GM23248 (cell line): ENCODE measurements at regions not wholly inside any gene's neighbourhood (a gene's known extent, or its start where the extent isn't known, plus 50 kb on each side); places are given as distances from the start of the nearest gene placed in this dataset.

ENCODE experiments used
- EZH2 ChIP-seq: fragments of 200-600 bp; sonication (generic); IDR thresholded peaks from 2 replicates; pipeline ENCODE4 v1.6.1; 2018; ENCODE audit warnings: antibody characterized with exemption, mild to moderate bottlenecking; ENCODE audit not compliant: insufficient read depth, poor library complexity, severe bottlenecking
- EZH2phosphoT487 ChIP-seq: fragments of 200-600 bp; sonication (generic); IDR thresholded peaks from 2 replicates; pipeline ENCODE4 v1.6.1; 2018; ENCODE audit warnings: antibody characterized with exemption, moderate library complexity, mild to moderate bottlenecking, low read depth; ENCODE audit not compliant: insufficient read depth

DNA sequence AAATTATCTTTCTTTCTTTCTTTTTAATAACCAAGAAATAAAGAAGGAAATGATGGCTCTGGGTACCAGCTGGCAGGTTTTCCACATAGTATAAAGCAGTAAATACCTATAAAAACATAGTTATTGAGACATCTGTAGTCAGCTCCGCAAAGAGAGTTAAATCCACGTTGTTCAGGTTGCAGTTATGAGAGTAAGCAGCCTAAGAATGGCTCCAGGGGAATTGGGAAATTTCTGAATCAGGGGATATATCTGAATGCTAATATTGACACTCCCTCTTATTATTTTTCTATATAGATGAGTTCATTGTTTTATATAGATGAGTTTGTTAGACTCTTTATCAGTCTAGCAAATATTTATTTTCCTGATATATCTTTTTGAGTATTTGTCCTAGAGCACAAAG, 322.0 kb upstream of the LRRC4C start:
- TF ChIP-seq EZH2 (no peak), EZH2phosphoT487 (no peak)
